ENCODE measurements at regions not wholly inside any gene's neighbourhood (a gene's known extent, or its start where the extent isn't known, plus 50 kb on each side); places are given as distances from the start of the nearest gene placed in this dataset.

DNA sequence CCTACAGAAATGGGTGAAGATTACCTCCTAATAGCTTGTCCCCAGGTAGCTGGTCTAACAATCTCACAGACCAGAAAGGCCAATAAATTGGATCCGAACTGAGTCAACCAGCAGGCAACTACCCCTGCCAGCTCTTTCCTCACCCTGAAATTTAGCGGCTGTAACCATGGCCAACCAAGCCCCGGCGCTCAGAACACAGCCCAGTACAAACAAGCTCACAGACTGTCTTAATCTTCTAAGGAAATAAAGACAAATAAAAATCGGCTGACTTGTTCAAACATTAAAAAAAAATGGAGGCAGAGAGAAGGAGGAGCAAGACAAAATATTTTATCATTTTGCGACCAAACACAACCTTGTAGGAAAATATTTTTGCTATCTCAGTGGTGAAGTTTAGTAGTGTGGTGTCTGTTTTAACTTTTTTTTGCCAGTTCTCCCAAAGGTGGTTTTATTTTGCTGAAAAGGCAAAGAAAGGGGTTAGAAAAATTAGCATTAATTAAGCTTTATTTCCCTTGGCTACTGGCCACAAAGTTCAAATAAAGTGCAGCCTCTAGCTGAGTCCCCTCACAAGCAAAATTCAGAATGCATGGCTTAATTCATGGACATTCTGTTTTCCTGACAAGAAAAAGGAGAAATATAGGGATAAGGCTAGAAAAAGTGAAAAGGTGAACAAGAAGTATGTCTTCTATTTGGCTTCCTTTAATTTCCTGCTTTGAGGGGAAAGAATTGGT lies 313.0 kb upstream of the NPVF start:
- Histone ChIP-seq H3K4me3 (ENCODE audit: low read depth in 1 of 2, low read length in 2 of 2) (no peak overlapping the region), H3K9ac (ENCODE audit: low read depth, low read length) (no peak overlapping the region), H3K79me2 (ENCODE audit: insufficient read depth, low read length) (no peaks in the 10 kb centered on the region), H3K27ac (ENCODE audit: low read length) (no peak overlapping the region), H2AFZ (ENCODE audit: low read depth, low read length) (no peak overlapping the region), H3K4me2 (ENCODE audit: insufficient read depth, low read length) (no peak overlapping the region), H4K20me1 (ENCODE audit: insufficient read depth, low read length) (no peaks in the 10 kb centered on the region), H3K9me3 (ENCODE audit: insufficient read depth, low read length, severe bottlenecking) (no peaks in the 10 kb centered on the region), H3K4me1 (ENCODE audit: insufficient read depth, low read length) (no peaks in the 10 kb centered on the region), H3K27me3 (ENCODE audit: insufficient read depth, low read length, poor library complexity) (peaks cover 18% of the 10 kb centered on the region), H3K36me3 (ENCODE audit: insufficient read depth, low read length) (no peaks in the 10 kb centered on the region)
- ATAC-seq (ENCODE audit: insufficient read depth, low read depth) (no peak), DNase-seq (no peak)
- TF ChIP-seq, protein P1, sequence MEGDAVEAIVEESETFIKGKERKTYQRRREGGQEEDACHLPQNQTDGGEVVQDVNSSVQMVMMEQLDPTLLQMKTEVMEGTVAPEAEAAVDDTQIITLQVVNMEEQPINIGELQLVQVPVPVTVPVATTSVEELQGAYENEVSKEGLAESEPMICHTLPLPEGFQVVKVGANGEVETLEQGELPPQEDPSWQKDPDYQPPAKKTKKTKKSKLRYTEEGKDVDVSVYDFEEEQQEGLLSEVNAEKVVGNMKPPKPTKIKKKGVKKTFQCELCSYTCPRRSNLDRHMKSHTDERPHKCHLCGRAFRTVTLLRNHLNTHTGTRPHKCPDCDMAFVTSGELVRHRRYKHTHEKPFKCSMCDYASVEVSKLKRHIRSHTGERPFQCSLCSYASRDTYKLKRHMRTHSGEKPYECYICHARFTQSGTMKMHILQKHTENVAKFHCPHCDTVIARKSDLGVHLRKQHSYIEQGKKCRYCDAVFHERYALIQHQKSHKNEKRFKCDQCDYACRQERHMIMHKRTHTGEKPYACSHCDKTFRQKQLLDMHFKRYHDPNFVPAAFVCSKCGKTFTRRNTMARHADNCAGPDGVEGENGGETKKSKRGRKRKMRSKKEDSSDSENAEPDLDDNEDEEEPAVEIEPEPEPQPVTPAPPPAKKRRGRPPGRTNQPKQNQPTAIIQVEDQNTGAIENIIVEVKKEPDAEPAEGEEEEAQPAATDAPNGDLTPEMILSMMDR (IDR thresholded peaks at IDR 0.05; ENCODE audit: borderline replicate concordance, extremely low read depth, low read length, poor library complexity, severe bottlenecking), result no peak
- no peak for TF ChIP-seq EZH2 (IDR thresholded peaks at IDR 0.05; ENCODE audit: borderline replicate concordance, low read depth, low read length, severe bottlenecking)

DNA sequence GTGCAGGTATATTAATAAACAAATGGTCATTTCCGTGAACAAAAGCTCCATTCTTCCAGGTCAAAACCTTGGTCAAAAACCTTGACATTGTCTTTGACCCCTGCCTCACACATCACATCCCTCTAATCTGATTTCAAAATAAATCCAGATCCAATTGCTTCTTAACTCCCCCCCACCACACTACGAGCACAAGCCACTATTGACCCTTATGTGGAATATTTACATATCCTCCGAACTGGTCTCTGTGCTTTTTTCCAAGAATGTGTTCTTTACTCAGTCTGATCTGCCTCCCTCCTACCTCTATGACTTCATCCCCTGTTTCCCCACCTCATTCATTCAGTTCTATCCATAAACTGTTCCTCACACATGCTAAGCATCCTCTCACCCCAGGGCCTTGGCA lies 313.6 kb upstream of the NPVF start:
- no peak overlapping the region for H2AFZ ChIP-seq (ENCODE audit: low read depth, low read length)
- peaks cover 21% of the 10 kb centered on the region for H3K27me3 ChIP-seq (ENCODE audit: insufficient read depth, low read length, poor library complexity)
- no peak overlapping the region for H3K27ac ChIP-seq (ENCODE audit: low read length)
- TF ChIP-seq, protein P1 (IDR thresholded peaks at IDR 0.05; ENCODE audit: borderline replicate concordance, extremely low read depth, low read length, poor library complexity, severe bottlenecking), result no peak
- TF ChIP-seq EZH2 (IDR thresholded peaks at IDR 0.05; ENCODE audit: borderline replicate concordance, low read depth, low read length, severe bottlenecking), result no peak
- ATAC-seq (ENCODE audit: insufficient read depth, low read depth) (no peak), DNase-seq (no peak)
- H3K36me3 ChIP-seq (ENCODE audit: insufficient read depth, low read length), result no peaks in the 10 kb centered on the region
- no peaks in the 10 kb centered on the region for H3K9me3 ChIP-seq (ENCODE audit: insufficient read depth, low read length, severe bottlenecking)
- no peak overlapping the region for H3K9ac ChIP-seq (ENCODE audit: low read depth, low read length)
- no peak overlapping the region for H3K4me2 ChIP-seq (ENCODE audit: insufficient read depth, low read length)
- H3K4me3 ChIP-seq (ENCODE audit: low read depth in 1 of 2, low read length in 2 of 2), result no peak overlapping the region
- no peaks in the 10 kb centered on the region for H3K4me1 ChIP-seq (ENCODE audit: insufficient read depth, low read length)
- H3K79me2 ChIP-seq (ENCODE audit: insufficient read depth, low read length), result no peaks in the 10 kb centered on the region
- H4K20me1 ChIP-seq (ENCODE audit: insufficient read depth, low read length), result no peaks in the 10 kb centered on the region

DNA sequence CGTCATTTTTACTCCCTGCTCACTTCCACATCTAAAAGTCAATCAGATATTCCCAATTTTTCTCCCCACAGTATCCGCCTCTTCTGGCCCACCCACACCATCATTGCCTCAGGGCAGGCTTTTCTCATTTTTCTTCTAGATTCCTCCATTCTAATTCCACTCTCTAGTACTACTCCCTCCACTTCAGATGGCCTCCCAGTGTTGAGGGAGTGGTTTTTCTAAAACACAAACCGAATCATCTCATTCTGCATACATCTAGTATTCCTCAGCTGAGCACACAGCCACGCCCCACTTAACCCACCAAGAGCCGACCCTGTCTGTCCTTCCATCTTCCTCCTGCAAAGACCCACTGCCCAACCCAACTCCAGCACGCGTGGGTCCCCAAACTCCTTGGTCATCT lies 314.9 kb upstream of the NPVF start:
- Histone ChIP-seq H4K20me1 (ENCODE audit: insufficient read depth, low read length) (no peaks in the 10 kb centered on the region), H3K4me2 (ENCODE audit: insufficient read depth, low read length) (no peak overlapping the region), H3K4me3 (ENCODE audit: low read depth in 1 of 2, low read length in 2 of 2) (no peak overlapping the region), H3K27ac (ENCODE audit: low read length) (no peak overlapping the region), H3K27me3 (ENCODE audit: insufficient read depth, low read length, poor library complexity) (peaks cover 21% of the 10 kb centered on the region), H3K4me1 (ENCODE audit: insufficient read depth, low read length) (no peaks in the 10 kb centered on the region), H3K9ac (ENCODE audit: low read depth, low read length) (no peak overlapping the region), H3K79me2 (ENCODE audit: insufficient read depth, low read length) (no peaks in the 10 kb centered on the region), H3K9me3 (ENCODE audit: insufficient read depth, low read length, severe bottlenecking) (no peaks in the 10 kb centered on the region), H2AFZ (ENCODE audit: low read depth, low read length) (no peak overlapping the region), H3K36me3 (ENCODE audit: insufficient read depth, low read length) (no peaks in the 10 kb centered on the region)
- no peak for TF ChIP-seq EZH2 (IDR thresholded peaks at IDR 0.05; ENCODE audit: borderline replicate concordance, low read depth, low read length, severe bottlenecking)
- TF ChIP-seq, protein P1 (IDR thresholded peaks at IDR 0.05; ENCODE audit: borderline replicate concordance, extremely low read depth, low read length, poor library complexity, severe bottlenecking), result no peak
- DNase-seq (no peak), ATAC-seq (ENCODE audit: insufficient read depth, low read depth) (no peak)
